ENCODE measurements at regions not wholly inside any gene's neighbourhood (a gene's known extent, or its start where the extent isn't known, plus 50 kb on each side); places are given as distances from the start of the nearest gene placed in this dataset.

DNA sequence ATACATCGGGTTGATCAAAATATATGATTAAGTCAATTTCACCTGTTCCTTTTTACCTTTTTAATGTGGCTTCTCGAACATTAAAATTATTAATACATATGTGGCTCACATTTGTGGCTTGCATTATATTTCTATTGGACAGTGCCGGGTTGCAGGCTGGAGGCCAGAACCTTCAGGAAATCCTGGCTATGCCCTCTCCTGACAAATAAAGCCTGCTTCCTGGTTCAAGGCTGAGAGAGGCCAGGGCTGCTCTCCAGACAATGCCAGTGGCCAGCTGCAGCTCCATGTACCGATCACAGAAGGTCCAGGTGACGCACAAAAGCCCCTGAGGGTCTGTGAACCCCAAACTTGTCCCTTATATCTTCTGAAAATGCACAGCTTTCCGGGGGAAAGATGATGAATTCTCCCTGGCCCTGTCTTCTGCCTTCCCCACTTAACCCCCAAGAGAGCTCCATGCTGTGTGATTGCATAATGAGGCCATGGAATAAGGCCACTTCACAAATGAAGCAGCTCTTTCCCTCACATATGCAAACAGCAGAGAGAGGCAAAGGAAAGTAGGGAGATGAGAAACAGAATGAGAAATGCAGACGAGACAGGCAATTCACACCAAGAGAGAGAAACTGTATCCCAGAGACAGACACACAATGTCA, 241.2 kb downstream of the BCOR start:
- Histone ChIP-seq H3K27ac (peak overlapping the region in 6 of 8 donors; percentile 41 to 84 (median 74)), H3K4me3 (no peak overlapping the region), H3K36me3 (no peaks in the 10 kb centered on the region), H3K27me3 (replicated peaks in 1 of 7) (no peaks in the 10 kb centered on the region), H3K9me3 (no peaks in the 10 kb centered on the region), H3K4me1 (peaks cover 11 to 54% (median 42%) of the 10 kb centered on the region in 6 donors)
- 60 to 82% (median 62%) methylated on average over 7 of the region's 7 CpGs for WGBS, 5 donors
- intact Hi-C loops (cut with DNase I; ENCODE audit: low total_unique reads), result no loop called here
- TF ChIP-seq, protein P1, sequence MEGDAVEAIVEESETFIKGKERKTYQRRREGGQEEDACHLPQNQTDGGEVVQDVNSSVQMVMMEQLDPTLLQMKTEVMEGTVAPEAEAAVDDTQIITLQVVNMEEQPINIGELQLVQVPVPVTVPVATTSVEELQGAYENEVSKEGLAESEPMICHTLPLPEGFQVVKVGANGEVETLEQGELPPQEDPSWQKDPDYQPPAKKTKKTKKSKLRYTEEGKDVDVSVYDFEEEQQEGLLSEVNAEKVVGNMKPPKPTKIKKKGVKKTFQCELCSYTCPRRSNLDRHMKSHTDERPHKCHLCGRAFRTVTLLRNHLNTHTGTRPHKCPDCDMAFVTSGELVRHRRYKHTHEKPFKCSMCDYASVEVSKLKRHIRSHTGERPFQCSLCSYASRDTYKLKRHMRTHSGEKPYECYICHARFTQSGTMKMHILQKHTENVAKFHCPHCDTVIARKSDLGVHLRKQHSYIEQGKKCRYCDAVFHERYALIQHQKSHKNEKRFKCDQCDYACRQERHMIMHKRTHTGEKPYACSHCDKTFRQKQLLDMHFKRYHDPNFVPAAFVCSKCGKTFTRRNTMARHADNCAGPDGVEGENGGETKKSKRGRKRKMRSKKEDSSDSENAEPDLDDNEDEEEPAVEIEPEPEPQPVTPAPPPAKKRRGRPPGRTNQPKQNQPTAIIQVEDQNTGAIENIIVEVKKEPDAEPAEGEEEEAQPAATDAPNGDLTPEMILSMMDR (IDR thresholded peaks at IDR 0.05 in 8 of 11, conservative IDR thresholded peaks at IDR 0.05 in 3 of 11), result no peak
- TF ChIP-seq POLR2AphosphoS5 (IDR thresholded peaks at IDR 0.05), result peak in 2 of 3 donors; percentile 37 to 63
- DNase-seq, result no peak

DNA sequence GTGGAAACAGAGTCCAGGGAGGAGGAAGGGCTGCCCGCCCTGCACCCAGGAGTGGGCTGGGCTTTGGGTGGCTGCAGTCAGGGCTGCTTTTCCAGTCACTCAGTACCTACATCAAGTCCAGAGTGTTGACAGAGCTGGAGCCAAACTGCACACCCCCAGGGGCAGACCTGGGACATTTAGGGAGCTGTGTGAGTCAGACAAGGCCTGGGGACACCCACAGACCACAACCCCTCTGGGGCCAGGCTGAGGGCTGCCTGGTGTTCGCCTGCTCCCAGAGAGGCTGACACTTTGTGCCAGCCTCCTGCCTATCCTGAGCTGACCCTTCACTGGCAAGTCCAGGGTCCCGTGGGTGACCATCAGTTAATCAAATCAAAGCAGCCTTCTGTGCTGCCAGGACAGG, 240.0 kb downstream of the BCOR start:
- no peak for DNase-seq
- H3K27me3 ChIP-seq (replicated peaks in 1 of 7), result no peaks in the 10 kb centered on the region
- peaks cover 11 to 54% (median 42%) of the 10 kb centered on the region in 6 donors for H3K4me1 ChIP-seq
- no peak overlapping the region for H3K27ac ChIP-seq
- no peaks in the 10 kb centered on the region for H3K36me3 ChIP-seq
- TF ChIP-seq POLR2AphosphoS5 (IDR thresholded peaks at IDR 0.05) (no peak), POLR2A (IDR thresholded peaks at IDR 0.05) (no peak)
- TF ChIP-seq, protein P1 (IDR thresholded peaks at IDR 0.05 in 8 of 11, conservative IDR thresholded peaks at IDR 0.05 in 3 of 11), result no peak
- H3K4me3 ChIP-seq, result no peak overlapping the region
- H3K9me3 ChIP-seq, result no peaks in the 10 kb centered on the region
- WGBS, 5 donors, result 62 to 100% (median 69%) methylated on average over 1 to 3 of the region's 3 CpGs
- intact Hi-C loops (cut with DNase I; ENCODE audit: low total_unique reads), result no loop called here

DNA sequence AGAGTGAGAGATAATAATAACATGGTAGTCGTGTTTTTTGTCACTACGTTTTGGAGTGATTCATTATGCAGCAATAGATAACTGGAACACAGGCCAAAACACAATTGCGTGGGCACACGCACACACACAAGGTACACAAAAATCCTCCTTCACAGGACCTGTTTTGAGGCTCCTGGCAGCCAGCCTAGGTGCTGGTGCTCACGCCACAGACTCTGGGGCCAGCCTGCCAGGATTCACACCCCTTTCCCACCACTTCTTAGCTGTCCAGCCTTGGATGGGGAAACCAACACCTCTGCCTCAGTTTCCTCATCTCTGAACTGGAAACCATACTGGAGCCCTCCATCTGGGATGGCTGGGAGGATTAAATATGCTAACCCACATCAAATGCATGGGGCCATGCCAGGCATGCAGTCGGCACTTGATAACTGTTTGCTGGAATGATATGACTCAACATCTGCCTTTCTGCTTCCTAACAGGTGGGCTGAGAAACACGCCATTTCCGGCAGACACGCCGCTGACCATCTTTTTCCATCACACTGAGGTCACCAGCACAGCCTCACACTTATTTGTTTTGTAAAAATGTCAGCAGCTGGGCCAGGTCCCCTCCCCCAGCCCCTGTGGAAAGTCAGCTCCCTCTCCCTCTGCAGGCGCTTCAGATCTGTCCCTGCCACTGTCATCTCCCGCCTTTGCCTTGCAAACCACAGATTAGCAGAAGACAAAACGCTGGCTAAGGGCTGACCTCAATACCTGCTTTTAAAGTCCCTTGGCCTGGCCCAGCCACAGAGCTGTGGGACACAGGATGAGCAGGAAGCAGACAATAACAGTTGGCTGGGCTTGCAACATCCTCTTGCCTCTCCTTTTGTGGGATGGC, 237.5 kb downstream of the BCOR start:
- WGBS, 5 donors, result 24 to 38% (median 34%) methylated on average over 11 to 13 of the region's 13 CpGs
- Histone ChIP-seq H3K36me3 (no peaks in the 10 kb centered on the region), H3K4me3 (no peak overlapping the region), H3K4me1 (peaks cover 8 to 30% (median 24%) of the 10 kb centered on the region in 6 donors), H3K27me3 (replicated peaks in 1 of 7) (no peaks in the 10 kb centered on the region), H3K27ac (peak overlapping the region in 2 of 8 donors; percentile 6 to 22), H3K9me3 (no peaks in the 10 kb centered on the region)
- TF ChIP-seq POLR2A (IDR thresholded peaks at IDR 0.05) (no peak), POLR2AphosphoS5 (IDR thresholded peaks at IDR 0.05) (peak in 2 of 3 donors; percentile 28 to 50)
- DNase-seq, result no peak
- intact Hi-C loops (cut with DNase I; ENCODE audit: low total_unique reads), result no loop called here

DNA sequence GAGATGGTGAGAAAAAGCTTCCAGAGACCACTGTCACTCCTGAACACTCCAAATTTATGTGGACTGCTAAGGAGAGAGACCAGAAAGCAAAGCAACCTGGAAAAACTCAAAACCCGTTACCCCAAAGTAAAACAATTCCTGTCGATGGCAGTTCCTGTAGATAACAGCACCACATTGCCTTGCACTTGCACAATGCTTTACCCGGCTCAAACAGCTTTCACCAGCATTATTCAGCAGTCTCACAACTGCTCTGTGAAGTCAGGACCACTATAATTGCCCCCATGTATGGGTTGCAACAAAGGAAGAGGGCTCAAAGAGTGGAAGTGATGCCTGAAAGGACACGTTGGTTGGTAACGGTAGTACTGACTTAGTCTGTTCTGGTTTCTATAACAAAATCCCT, 234.8 kb downstream of the BCOR start:
- intact Hi-C loops (cut with DNase I; ENCODE audit: low total_unique reads), result no loop called here
- no peaks in the 10 kb centered on the region for H3K36me3 ChIP-seq
- peaks cover 3 to 13% (median 10%) of the 10 kb centered on the region in 6 donors for H3K4me1 ChIP-seq
- no peak overlapping the region for H3K4me3 ChIP-seq
- TF ChIP-seq POLR2AphosphoS5 (IDR thresholded peaks at IDR 0.05), result no peak
- no peaks in the 10 kb centered on the region for H3K9me3 ChIP-seq
- WGBS, 5 donors, result 44 to 77% (median 70%) methylated on average over 5 of the region's 5 CpGs
- no peaks in the 10 kb centered on the region for H3K27me3 ChIP-seq (replicated peaks in 1 of 7)
- DNase-seq, result no peak
- H3K27ac ChIP-seq, result no peak overlapping the region

DNA sequence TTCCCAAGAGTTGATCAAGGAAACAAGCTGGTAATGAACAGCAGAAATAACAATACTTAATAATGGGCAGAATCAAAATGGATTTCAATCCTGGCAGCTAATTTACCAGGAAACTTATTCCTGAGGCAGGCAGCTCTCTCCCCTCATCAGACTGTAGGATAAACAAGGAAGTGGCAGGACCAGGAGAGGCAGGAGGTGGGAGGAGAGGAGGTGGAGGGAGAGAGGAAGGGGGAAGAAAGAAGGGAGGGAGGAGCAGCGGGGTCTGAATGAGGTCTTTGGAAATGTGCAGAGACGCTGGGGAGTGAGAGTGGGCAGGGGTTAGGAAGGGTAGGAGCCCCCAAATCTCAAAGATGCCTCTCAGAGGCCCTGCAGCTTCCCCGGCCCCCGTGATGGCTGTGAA, 231.5 kb downstream of the BCOR start:
- intact Hi-C loops (cut with DNase I; ENCODE audit: low total_unique reads), result no loop called here
- 47 to 55% (median 54%) methylated on average over 4 of the region's 4 CpGs for WGBS, 5 donors
- TF ChIP-seq POLR2AphosphoS5 (IDR thresholded peaks at IDR 0.05) (no peak), POLR2A (IDR thresholded peaks at IDR 0.05) (no peak)
- TF ChIP-seq, protein P1 (IDR thresholded peaks at IDR 0.05 in 8 of 11, conservative IDR thresholded peaks at IDR 0.05 in 3 of 11), result no peak
- DNase-seq, result no peak
- no peaks in the 10 kb centered on the region for H3K4me1 ChIP-seq
- H3K27ac ChIP-seq, result no peak overlapping the region
- H3K4me3 ChIP-seq, result no peak overlapping the region
- no peaks in the 10 kb centered on the region for H3K9me3 ChIP-seq
- H3K27me3 ChIP-seq (replicated peaks in 1 of 7), result no peaks in the 10 kb centered on the region
- H3K36me3 ChIP-seq, result no peaks in the 10 kb centered on the region

All from spleen (tissue), 11 donors.